HG02588 (cell line): ENCODE measurements at regions not wholly inside any gene's neighbourhood (a gene's known extent, or its start where the extent isn't known, plus 50 kb on each side); places are given as distances from the start of the nearest gene placed in this dataset.
"Not testable (repeated sequence)": the region's sequence is repeated elsewhere in the genome, so short reads cannot be mapped to it uniquely, and the experiment has no call there.

Experiments used
- ATAC-seq: cut with Tn5 transposase; IDR thresholded peaks from one replicate; pipeline ENCODE4 v1.9.1; 2021; ENCODE audit warnings: mild to moderate bottlenecking, moderate library complexity; ENCODE audit not compliant: unreplicated experiment

DNA sequence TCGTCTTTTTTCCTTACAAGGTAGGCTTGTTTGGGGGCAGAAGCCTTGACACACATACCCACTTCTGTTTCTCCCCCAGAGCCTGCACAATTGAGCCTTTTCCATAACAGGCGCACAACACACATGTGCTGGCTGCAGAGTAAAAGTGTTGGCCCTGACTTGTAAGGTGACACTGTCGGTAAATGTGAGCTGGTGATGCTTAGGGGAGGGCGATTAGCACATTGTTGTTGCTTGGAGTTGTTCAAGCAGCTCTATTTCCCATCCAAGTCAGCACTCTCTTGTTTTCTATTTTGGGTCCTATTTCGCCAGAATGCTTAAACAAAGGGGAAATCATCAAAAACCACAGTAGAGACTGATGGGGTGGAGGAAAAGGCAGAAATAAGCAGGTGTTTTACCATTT is 51.9 kb upstream of the PTPRJ start:
- no peak for ATAC-seq

DNA sequence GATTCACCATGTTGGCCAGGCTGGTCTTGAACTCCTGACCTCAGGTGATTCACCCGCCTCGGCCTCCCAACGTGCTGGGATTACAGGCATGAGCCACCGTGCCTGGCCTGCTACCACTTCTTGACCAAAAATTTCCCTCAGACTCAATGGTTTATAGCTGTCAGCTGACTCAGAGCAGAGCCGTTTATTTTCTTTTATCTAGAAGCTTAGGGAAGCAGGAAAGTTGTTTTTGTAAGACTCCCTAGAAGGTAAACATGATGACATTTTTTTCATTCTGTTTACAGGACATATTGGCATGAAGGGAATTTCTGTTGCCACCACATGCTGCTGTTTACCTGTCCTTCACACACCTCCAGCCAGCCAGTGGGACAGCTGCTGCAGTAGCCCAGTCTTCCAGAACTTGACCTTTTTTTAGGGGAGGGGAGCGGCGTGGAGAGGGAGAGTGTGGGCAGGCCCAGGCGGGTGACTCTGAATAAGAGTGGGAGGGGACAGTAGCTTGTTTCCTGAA is 56.1 kb upstream of the PTPRJ start:
- ATAC-seq, result no peak

DNA sequence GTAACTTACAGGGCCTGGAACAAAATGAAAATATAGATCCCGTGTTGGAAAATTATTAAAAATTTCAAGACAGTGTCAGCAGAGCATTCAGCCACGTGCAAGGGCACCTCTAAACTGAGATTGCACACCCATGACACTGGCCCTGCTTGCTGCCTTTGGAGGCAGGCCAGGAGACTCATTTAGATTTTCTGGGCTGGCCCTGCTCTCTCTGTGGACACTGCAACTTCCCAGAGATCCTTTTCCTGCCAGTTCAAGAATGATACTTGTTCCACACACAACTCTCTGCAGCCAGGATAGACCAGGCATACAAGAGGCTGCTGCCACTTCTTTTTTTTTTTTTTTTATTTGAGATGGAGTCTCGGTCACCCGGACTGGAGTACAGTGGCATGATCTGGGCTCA is 56.7 kb upstream of the PTPRJ start:
- no peak for ATAC-seq

DNA sequence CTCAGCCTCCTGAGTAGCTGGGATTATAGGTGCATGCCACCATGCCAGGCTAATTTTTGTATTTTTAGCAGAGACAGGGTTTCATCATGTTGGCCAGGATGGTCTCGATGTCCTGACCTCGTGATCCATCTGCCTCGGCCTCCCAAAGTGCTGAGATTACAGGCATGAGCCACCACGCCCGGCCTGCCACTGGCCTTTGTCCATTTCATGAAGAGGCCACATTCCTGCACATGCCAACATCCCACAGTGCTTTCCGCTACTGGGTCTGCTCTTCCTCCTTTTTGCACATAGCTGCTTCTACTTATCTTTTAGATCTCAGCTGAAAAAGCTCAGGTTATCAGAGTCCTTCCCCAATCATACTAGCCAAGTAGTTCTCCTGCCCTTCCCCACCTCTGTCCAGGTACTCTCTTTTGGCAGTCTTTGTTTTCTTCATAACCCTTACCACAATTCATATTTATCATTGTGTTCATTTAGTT is 59.2 kb upstream of the PTPRJ start:
- not testable (repeated sequence) for ATAC-seq

DNA sequence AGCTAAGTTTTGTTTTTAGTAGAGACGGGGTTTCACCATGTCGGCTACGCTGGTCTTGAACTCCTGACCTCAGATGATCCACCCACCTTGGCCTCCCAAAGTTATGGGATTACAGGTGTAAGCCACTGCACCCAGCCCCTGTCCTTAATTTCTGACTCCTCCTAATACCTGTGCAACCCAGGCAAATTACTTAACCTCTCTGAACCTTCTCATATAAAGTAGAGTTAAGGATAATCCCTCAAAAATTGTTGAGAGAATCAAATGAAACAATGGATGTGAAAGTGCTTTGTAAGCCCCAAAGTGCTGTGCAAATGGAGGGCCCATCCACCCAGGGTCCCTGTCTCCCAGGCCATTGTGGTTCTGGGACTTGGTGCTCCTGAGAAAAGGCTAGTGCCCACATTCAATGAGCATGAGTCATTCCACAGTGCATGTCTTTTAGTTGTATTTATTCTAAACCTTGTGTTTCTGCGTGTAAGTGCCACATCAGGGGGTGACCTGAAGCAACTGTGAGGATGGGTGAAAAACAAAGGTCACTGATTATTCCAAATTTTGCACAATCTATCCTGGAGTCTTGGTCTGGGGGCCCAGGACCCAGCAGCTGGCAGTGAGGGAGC is 61.4 kb upstream of the PTPRJ start:
- no peak for ATAC-seq

DNA sequence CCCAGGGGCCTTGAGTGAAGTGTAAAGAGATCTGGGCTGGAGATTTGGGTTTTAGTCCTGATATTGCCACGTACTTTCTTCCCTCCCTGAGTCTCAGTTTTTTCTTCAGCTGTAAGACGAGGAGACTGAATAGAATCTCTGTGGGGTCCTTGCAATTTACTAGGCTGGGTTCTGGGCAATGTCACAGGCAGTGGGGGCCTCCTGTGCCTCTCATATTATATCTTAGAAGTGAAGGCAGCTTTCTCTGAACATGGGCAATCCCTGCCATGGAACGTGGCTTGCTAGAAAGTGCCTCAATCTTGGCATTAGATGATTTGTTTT is 62.0 kb upstream of the PTPRJ start:
- no peak for ATAC-seq

DNA sequence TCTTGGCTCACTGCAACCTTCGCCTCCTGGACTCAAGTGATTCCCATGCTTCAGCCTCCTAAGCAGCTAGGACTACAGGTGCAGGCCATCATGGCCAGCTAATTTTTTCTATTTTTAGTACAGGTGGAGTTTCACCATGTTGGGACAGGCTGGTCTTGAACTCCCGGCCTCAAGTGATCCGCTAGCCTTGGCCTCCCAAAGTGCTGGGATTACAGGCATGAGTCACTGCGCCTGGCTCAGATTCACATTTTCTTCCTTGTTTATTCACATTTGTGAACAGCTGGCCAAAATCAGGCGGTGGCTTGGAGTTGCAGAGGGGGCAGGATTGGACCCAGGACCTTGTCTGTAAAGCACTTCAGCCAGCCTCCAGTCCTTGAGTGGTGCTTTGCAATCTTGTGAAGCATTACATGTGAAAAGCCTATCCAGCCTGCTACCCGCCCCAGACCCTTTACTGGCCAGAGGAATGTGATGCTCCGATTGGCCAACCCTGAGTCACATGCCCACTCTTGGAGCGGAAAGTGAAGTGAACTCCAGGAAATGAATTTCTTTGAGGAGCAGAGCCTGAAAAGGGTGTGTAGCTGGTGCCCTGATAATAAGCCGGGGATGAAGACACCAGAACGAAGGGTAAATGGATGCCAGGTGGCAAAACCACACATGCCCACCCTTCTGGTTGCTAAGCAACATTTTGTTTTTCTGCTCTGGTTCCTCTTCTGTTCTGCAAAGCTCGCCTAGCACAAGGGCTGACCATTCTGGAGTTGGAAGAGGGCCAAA is 62.6 kb upstream of the PTPRJ start:
- ATAC-seq, result no peak

DNA sequence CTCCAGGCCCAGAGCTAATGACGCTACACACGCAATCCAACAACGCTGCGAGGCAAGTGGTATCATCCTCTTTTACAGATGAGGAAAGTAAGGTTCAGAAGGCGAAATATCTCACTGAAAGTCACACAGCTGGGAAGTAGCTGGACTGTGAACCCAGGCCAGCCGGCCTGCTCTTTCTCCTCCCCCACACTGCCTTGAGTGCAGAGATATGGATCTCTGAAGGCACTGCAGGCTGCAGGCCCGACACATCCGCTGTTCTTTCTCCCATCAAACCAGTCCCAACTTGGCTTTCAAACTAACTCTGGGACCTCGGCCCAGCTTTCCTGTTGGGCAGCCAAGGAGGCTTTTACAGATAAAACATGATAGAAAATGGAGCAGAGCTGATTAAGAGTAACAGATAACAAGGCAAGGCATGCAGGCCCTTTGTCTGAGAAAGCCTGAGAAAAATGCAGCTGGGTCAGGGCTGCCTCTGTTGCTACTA is 64.0 kb upstream of the PTPRJ start:
- ATAC-seq, result no peak

DNA sequence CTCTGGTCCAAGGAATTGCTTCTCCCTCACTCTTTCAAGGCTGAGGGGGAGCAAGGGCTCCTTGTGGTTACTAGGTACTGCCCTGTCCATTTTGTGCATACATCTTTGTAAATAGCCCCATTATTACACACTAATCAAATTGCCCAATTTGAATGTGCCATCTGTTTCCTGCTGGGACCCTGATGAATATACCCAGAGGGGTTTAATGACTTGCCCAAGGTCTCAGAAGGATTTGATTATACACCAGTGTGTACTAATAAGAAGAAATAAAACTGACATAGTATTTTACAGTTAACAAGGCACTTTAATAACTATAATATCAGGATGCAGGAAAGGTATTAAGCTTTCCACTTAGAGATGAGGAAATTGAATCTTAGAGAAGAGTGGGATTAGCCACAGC is 64.6 kb upstream of the PTPRJ start:
- no peak for ATAC-seq

DNA sequence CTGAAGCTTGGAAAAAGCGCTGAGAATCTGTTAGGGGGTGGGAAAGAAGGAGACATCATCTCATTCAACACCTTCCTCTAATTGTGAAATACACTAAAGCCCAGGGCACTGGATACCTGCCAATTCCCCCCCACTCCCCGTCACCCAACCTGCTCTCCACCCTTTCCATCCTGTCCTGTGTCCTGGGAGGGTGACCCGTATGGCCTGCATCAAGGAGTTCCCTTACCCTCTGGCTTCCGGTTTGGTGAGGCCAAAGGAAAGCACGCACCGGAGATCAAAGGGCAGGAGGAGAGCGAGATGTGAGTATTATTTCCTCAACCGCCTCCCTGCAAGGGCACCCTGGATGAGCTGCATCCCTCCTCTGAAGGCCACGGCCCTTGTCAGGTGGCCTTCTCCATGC is 65.0 kb upstream of the PTPRJ start:
- ATAC-seq, result no peak

DNA sequence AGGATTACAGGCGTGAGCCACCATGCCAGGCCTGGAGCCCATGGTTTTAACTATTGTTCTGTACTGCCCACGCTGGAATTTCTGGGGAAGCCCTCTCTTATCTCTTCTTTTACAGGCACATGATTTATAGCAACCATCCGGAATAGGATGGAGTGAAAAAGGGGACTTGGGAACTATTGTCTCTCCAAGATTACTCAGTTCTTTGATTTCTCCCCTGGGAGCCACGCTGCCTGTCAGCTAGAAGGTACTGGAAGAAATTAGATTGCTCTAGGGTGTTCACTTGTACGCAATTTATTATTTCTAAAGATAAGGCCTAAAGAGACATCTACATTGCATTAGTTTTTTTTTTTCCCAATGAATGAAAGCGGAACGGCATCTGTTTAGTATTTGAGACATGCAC is 65.6 kb upstream of the PTPRJ start:
- no peak for ATAC-seq

DNA sequence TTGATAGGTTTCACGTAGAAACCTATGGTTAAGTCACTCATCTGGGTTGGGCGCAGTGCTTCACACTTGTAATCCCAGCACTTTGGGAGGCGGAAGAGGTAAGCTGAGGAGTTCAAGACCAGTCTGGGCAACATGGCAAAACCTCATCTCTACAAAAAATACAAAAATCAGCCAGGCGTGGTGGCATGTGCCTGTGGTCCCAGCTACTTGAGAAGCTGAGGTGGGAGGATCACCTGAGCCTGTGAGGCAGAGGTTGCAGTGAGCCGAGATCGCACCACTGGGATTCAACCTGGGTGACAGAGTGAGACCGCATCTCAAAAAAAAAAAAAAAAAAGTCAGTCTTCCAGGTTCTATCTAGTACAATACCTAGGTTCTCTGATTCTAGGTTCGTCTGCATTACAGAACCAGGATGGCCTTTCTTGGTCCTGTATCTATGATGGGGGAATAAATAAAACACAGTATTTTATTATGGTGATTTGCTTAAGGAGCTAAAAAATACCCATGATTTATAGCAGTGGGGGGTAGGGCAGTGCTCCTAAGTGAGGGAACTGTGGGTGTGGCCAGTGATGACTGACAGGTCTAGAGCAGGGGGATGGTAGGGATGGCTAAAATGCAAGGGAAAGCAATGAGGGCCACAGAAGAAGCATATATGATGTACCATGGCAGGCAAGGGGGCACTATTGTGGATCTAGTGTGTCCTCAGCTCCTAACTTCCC is 65.5 kb upstream of the NUP160 start:
- ATAC-seq, result no peak

DNA sequence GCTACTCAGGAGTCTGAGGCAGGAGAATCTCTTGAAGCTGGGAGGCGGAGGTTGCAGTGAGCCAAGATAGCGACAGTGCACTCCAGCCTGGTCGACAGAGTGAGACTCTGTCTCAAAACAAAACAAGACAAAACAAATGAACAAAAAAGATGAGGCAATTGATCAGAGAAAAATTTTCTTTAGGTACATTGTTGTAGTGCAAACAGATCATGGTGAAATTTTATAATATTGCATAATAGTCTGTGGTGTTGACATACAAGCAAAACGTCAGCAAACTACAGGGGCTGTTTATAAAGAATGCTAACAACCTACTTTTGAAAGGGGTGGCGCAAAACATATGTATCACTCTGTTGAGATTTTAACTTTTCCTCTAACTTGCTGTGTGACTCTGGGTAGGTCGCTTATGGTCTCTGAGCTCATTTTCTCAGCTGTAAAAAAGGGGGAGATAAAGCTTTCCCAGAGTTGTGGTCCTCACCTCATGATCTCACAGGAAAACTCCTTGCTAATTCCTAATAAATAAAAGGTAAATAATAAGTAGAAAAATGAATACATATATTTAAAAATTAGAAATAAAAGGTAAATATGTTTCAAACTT is 64.8 kb upstream of the NUP160 start:
- no peak for ATAC-seq

DNA sequence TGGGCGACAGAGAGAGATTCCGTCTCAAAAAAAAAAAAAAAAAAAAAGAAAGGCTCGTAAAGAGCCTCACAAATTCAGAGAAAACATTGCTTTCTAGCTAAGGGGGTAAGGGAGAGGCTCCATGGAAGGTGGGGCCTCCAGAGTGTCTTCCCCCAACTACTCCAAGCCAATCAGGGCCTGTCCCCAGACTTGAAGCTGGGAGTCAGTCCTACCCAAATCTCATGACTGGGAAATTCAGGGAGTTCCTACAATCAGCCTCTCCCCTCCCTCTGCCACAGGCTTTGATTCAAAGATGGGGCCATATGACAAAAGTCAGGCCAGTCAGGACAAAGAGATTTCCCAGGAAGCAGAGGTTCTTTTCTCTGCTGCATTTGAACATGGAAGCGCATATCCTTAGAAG is 63.0 kb upstream of the NUP160 start:
- no peak for ATAC-seq

DNA sequence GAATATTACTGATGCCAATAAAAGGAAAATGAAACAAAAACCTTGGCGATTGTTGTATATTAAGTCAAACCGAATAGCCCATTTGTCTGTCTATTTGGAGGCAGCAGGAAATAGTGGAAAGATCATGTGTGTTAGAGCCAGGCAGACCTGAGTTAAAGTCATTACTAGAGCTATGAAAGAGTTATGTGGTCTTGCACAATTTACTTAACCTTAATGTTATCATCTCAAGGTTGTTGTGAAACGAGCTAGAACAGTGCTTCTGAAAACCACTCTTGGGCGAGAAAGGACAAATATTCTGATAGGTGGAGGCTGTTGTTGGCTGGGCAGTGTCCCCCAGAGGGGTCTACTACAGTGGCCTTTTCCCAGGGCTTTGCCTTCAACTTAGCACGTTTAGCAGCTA is 60.0 kb upstream of the NUP160 start:
- no peak for ATAC-seq

DNA sequence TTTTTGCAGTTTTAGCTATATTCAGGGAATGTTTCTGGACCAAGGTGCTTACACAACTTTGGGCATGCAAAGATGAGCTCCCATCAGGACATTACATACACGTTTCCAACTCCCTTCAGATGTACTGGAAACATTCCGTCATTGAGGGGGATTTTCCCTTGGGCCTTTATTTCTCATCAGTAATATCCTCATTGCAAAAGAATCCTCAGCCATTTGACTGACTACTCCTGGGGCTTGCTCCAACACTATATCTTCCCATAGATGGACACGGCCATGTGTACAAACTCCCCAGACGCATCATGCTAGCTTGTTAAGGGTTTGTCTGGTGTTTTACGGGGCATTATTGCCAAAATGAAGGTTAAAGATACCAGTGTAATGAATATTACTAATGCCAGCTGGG is 59.3 kb upstream of the NUP160 start:
- no peak for ATAC-seq

DNA sequence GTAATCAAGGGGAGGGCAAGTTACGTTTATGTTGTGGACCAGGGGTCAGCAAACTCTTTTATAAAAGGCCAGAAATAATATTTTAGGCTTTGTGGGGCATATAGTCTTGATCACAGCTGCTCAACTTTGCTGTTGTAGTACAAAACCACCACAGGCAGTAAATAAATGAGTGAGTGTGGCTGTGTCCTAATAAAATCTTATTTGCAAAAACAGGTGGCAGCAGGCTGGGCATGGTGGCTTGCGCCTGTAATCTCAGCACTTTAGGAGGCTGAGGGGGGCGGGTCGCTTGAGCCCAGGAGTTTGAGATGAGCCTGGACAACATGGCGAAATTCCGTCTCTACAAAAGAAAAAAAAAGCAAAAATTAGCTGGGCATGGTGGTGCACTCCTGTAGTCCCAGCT is 57.9 kb upstream of the NUP160 start:
- ATAC-seq, result no peak

DNA sequence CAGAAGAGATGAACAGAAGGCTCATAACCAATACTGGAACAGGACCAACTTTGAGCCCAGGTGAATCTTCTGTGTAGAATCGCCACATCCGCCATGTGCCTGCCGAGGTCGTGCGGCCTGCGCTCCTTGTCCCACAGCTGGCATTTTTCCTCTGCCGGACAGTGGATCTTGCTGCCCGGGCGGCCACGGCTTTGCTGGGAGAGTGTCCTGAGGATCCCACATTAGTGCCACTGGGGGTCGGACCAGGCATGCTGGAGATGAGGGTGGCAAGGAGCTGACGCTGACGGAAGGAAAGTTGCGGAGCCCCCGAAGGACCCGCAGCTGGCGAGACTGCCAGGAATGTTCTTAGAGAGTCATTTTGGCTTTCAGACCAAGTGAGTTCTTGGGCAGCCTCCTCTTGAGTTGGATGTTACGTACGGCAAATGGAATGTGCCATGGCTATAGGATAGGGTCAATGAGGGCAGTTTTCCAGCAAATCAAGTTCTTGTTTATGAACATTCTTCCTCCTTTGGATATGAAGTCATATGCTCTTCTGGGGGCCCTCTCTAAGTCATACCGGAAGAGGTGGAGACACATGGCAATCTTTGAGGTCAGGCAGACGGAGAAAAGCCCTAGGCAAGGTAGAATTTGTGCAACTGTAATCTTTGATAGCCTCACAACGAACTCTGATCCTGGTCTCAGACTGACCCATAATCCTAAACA is 57.4 kb upstream of the NUP160 start:
- no peak for ATAC-seq

DNA sequence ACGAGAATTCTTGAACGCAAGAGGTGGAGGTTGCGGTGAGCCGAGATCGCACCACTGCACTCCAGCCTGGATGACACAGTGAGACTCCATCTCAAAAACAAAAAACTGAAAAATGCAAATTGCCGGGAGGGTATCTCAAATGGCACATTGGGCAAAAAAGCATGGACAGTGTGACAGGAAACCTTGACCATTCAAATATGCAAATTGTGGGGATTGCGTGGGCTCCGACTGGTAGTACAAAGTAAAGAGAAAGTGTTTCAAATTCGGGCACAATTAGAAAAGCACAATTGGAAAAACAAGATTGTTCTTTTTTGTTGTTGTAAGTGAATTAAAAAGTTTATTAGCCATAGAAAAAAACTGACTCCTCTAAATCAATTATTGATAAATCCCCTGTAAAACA is 56.7 kb upstream of the NUP160 start:
- ATAC-seq, result no peak

DNA sequence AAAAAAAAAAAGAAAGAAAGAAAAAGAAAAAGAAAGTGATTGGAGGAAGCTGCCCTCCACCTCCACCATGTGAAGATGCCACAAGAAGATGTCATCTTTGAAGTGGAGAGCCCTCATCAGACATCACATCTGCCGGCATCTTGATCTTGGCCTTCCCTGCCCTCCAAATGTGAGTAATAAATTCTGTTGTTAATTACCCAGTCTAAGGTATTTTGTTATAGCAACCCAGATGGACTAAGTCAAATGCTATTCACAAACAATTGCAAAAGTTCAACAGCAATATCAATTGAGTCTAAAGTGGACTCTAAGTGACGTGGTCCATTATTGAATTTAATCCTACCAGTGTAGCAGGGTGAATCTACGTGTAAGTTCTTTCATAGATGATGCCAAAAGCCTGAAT is 55.9 kb upstream of the NUP160 start:
- no peak for ATAC-seq

DNA sequence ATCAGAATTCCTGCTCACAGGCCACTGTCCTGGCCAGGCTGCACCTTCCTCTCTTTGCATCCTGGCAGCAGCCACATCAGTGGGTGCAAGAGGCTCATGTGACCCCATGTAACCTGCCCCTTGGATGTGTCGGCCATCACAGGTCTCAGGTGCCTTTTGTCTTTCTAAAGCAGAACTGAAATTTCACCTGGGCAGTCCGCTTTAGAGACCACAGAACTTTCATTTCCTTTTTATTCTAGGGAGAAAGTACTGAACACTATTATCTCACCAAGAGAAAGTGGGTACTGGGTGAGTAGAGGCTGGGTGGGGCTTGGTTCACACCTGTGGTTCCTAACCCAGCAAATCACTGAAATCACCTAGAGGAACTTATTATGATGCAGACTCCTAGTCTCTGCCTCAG is 51.7 kb upstream of the NUP160 start:
- peak; percentile 98 for ATAC-seq
